Activated CD4-positive, alpha-beta T cell treated with anti-CD3 and anti-CD28 coated beads for 4 hours (primary cell): ENCODE measurements at regions not wholly inside any gene's neighbourhood (a gene's known extent, or its start where the extent isn't known, plus 50 kb on each side); places are given as distances from the start of the nearest gene placed in this dataset.
"Not testable (repeated sequence)": the region's sequence is repeated elsewhere in the genome, so short reads cannot be mapped to it uniquely, and the experiment has no call there.

Experiments
- DNase-seq, 2 donors: peaks; one replicate each; pipeline ENCODE4 v3.0.0-alpha.2; 2020

- no peak for DNase-seq
Measured at GRCh38 chr2:36035137-36035536, 320.4 kb upstream of the CRIM1 start.

- no peak for DNase-seq
Measured at GRCh38 chr2:36032046-36032445, 323.5 kb upstream of the CRIM1 start.

GRCh38 chr2:36031471-36031870, 324.1 kb upstream of the CRIM1 start:
- DNase-seq: no peak

- no peak for DNase-seq
Measured at GRCh38 chr2:36027616-36028015, 328.0 kb upstream of the CRIM1 start.

- no peak for DNase-seq
Measured at GRCh38 chr2:36013064-36013463, 342.5 kb upstream of the CRIM1 start.

- DNase-seq: no peak
Measured at GRCh38 chr2:36006444-36006843, 349.1 kb upstream of the CRIM1 start.

GRCh38 chr2:36002941-36003340, 352.6 kb upstream of the CRIM1 start:
- DNase-seq: no peak

GRCh38 chr2:35997488-35997887, 358.1 kb upstream of the CRIM1 start:
- no peak for DNase-seq

GRCh38 chr2:35989503-35989902, 366.1 kb upstream of the CRIM1 start:
- DNase-seq: no peak

- DNase-seq: no peak
Measured at GRCh38 chr2:35989040-35989439, 366.5 kb upstream of the CRIM1 start.

- no peak for DNase-seq
Measured at GRCh38 chr2:35986871-35987270, 368.7 kb upstream of the CRIM1 start.

GRCh38 chr2:35978218-35978617, 377.4 kb upstream of the CRIM1 start:
- DNase-seq: no peak

- no peak for DNase-seq
Measured at GRCh38 chr2:35976611-35977010, 379.0 kb upstream of the CRIM1 start.

- no peak for DNase-seq
Measured at GRCh38 chr2:35973737-35974132, 381.8 kb upstream of the CRIM1 start.

GRCh38 chr2:35973132-35973736, 382.3 kb upstream of the CRIM1 start:
- DNase-seq: peak in 1 of 2 donors; percentile 12

- no peak for DNase-seq
Measured at GRCh38 chr2:35963824-35964223, 391.8 kb upstream of the CRIM1 start.

- no peak for DNase-seq
Measured at GRCh38 chr2:35963357-35963756, 392.2 kb upstream of the CRIM1 start.

GRCh38 chr2:35962585-35963146, 392.9 kb upstream of the CRIM1 start:
- no peak for DNase-seq

- no peak for DNase-seq
Measured at GRCh38 chr2:35960596-35960995, 395.0 kb upstream of the CRIM1 start.

GRCh38 chr2:35957053-35957452, 398.5 kb upstream of the CRIM1 start:
- DNase-seq: not testable (repeated sequence)

- no peak for DNase-seq
Measured at GRCh38 chr2:35946478-35946877, 409.1 kb upstream of the CRIM1 start.

GRCh38 chr2:35938838-35939237, 416.7 kb upstream of the CRIM1 start:
- DNase-seq: no peak

- DNase-seq: no peak
Measured at GRCh38 chr2:35933031-35933430, 422.5 kb upstream of the CRIM1 start.

GRCh38 chr2:35932276-35932963, 423.2 kb upstream of the CRIM1 start:
- DNase-seq: no peak

GRCh38 chr2:35931626-35932025, 424.0 kb upstream of the CRIM1 start:
- DNase-seq: no peak
